HepG2 (cell line): ENCODE measurements at regions not wholly inside any gene's neighbourhood (a gene's known extent, or its start where the extent isn't known, plus 50 kb on each side); places are given as distances from the start of the nearest gene placed in this dataset.

Experiments used
- BRCA1 ChIP-seq: sonication (generic); formaldehyde crosslinking; IDR thresholded peaks from 2 replicates; pipeline ENCODE4 v1.4.0; 2020; ENCODE audit warnings: missing genetic modification reagents
- CREBL2 ChIP-seq: sonication (generic); formaldehyde crosslinking; IDR thresholded peaks from 2 replicates; pipeline ENCODE4 v1.8.1; 2023; ENCODE audit warnings: missing genetic modification reagents, mild to moderate bottlenecking, borderline replicate concordance
- DDIT3 ChIP-seq: sonication (generic); formaldehyde crosslinking; IDR thresholded peaks from 2 replicates; pipeline ENCODE4 v1.4.0; 2020; ENCODE audit warnings: mild to moderate bottlenecking, missing genetic modification reagents
- ELF1 ChIP-seq: sonication (generic); formaldehyde crosslinking; IDR thresholded peaks from 2 replicates; pipeline ENCODE4 v1.4.0; 2020; ENCODE audit warnings: missing genetic modification reagents
- ELF4 ChIP-seq: sonication (generic); formaldehyde crosslinking; IDR thresholded peaks from 2 replicates; pipeline ENCODE4 v1.5.0; 2020; ENCODE audit warnings: missing genetic modification reagents, mild to moderate bottlenecking, moderate library complexity, borderline replicate concordance
- FOXJ3 ChIP-seq: sonication (generic); formaldehyde crosslinking; IDR thresholded peaks from 2 replicates; pipeline ENCODE4 v1.4.0; 2020; ENCODE audit warnings: missing genetic modification reagents, mild to moderate bottlenecking, borderline replicate concordance
- GFI1 ChIP-seq: sonication (generic); formaldehyde crosslinking; IDR thresholded peaks from 2 replicates; pipeline ENCODE4 v1.5.0; 2020; ENCODE audit warnings: missing genetic modification reagents, mild to moderate bottlenecking, borderline replicate concordance
- KDM1A ChIP-seq: IDR thresholded peaks from 2 replicates; pipeline ENCODE4 v1.6.1; 2016; ENCODE audit warnings: missing compliant biosample characterization
- LRRFIP1 ChIP-seq: sonication (generic); formaldehyde crosslinking; conservative IDR thresholded peaks from 2 replicates; pipeline ENCODE4 v1.4.0; 2020; ENCODE audit warnings: missing genetic modification reagents
- MLXIP ChIP-seq: sonication (generic); formaldehyde crosslinking; IDR thresholded peaks from 2 replicates; pipeline ENCODE4 v1.9.0; 2021; ENCODE audit warnings: missing genetic modification reagents, borderline replicate concordance
- NCOA2 ChIP-seq: sonication (generic); formaldehyde crosslinking; IDR thresholded peaks from 2 replicates; pipeline ENCODE4 v1.8.0; 2022; ENCODE audit warnings: inconsistent platforms
- PLSCR1 ChIP-seq: sonication (generic); formaldehyde crosslinking; IDR thresholded peaks from 2 replicates; pipeline ENCODE4 v1.5.0; 2020; ENCODE audit warnings: missing genetic modification reagents, mild to moderate bottlenecking, borderline replicate concordance
- POLR2AphosphoS5 ChIP-seq: IDR thresholded peaks from 2 replicates; pipeline ENCODE4 v1.6.1; 2012; ENCODE audit warnings: low read depth, low read length
- SATB2 ChIP-seq: sonication (generic); formaldehyde crosslinking; IDR thresholded peaks from 2 replicates; pipeline ENCODE4 v1.5.0; 2020; ENCODE audit warnings: missing genetic modification reagents
- SIN3B ChIP-seq: fragments of 150-350 bp; IDR thresholded peaks from 2 replicates; pipeline ENCODE4 v1.6.1; 2014; ENCODE audit warnings: low read length
- TCF12 ChIP-seq, 2 experiments: fragments of 450-650 bp in 1 of 2; sonication (generic) in 1 of 2; formaldehyde crosslinking in 1 of 2; IDR thresholded peaks; 2 replicates each; pipeline versions ENCODE4 v1.6.1 to v1.8.0; 2017 to 2022; ENCODE audit warnings: antibody characterized with exemption in 1 of 2, mild to moderate bottlenecking in 1 of 2, missing genetic modification reagents in 1 of 2, moderate library complexity in 1 of 2
- WIZ ChIP-seq: sonication (generic); formaldehyde crosslinking; IDR thresholded peaks from 2 replicates; pipeline ENCODE4 v1.5.1; 2020; ENCODE audit warnings: mild to moderate bottlenecking, missing genetic modification reagents
- ZBTB21 ChIP-seq: sonication (generic); formaldehyde crosslinking; IDR thresholded peaks from 2 replicates; pipeline ENCODE4 v1.4.0; 2020; ENCODE audit warnings: missing genetic modification reagents
- ZNF264 ChIP-seq: sonication (generic); formaldehyde crosslinking; IDR thresholded peaks from 2 replicates; pipeline ENCODE4 v1.4.0; 2020; ENCODE audit warnings: missing genetic modification reagents
- ZNF510 ChIP-seq: sonication (generic); formaldehyde crosslinking; IDR thresholded peaks from 2 replicates; pipeline ENCODE4 v1.4.0; 2020; ENCODE audit warnings: low read depth, mild to moderate bottlenecking, missing genetic modification reagents
- ZNF557 ChIP-seq: sonication (generic); formaldehyde crosslinking; IDR thresholded peaks from 2 replicates; pipeline ENCODE4 v1.4.0; 2020; ENCODE audit warnings: missing genetic modification reagents
- ZNF652 ChIP-seq: IDR thresholded peaks from 2 replicates; pipeline ENCODE4 v1.6.1; 2016; ENCODE audit warnings: low read depth, borderline replicate concordance
- ZNF792 ChIP-seq: IDR thresholded peaks from 2 replicates; pipeline ENCODE4 v1.6.1; 2016
- ZSCAN21 ChIP-seq: sonication (generic); formaldehyde crosslinking; IDR thresholded peaks from 2 replicates; pipeline ENCODE4 v1.8.0; 2022; ENCODE audit warnings: mild to moderate bottlenecking, missing genetic modification reagents, moderate library complexity, borderline replicate concordance

GRCh38 chr2:8574196-8575037 is 107.4 kb upstream of the ID2 start (continued):
- TF ChIP-seq LRRFIP1 (CRISPR knock-in tag) = no peak
- TF ChIP-seq ZNF510 (CRISPR knock-in tag) = peak; percentile 46; the same call in 1 of the 2 replicates
- peak; percentile 91 for TF ChIP-seq GFI1 (CRISPR knock-in tag)
- TF ChIP-seq WIZ (CRISPR knock-in tag) = peak; percentile 32; the same call in 1 of the 2 replicates
- no peak; the same call in 1 of the 2 replicates for TF ChIP-seq ZNF264 (CRISPR knock-in tag)
- TF ChIP-seq DDIT3 (CRISPR knock-in tag) = no peak
- TF ChIP-seq MLXIP = no peak
- TF ChIP-seq TCF12 (IDR thresholded peaks at IDR 0.05) = no peak
- peak; percentile 95 for TF ChIP-seq TCF12 (CRISPR knock-in tag; IDR thresholded peaks at IDR 0.05)
- peak; percentile 69; the same call in 1 of the 2 replicates for TF ChIP-seq ZNF792 (CRISPR knock-in tag)
- no peak; the same call in none of the 2 replicates for TF ChIP-seq POLR2AphosphoS5
- 0 out of 2 replicates have a peak, but pooled peaks have one; percentile 16 for TF ChIP-seq ZNF557
- TF ChIP-seq ZSCAN21 = peak; percentile 92
- TF ChIP-seq BRCA1 (CRISPR knock-in tag) = no peak
- peak; percentile 28 for TF ChIP-seq FOXJ3 (CRISPR knock-in tag)
- TF ChIP-seq ZBTB21 (CRISPR knock-in tag) = no peak
- TF ChIP-seq ELF4 (CRISPR knock-in tag) = no peak; the same call in 1 of the 2 replicates
- no peak for TF ChIP-seq SIN3B
- TF ChIP-seq CREBL2 (CRISPR knock-in tag) = no peak
- no peak for TF ChIP-seq ZNF652 (CRISPR knock-in tag)
- TF ChIP-seq KDM1A (CRISPR knock-in tag) = 0 out of 2 replicates have a peak, but pooled peaks have one; percentile 3
- TF ChIP-seq ELF1 (CRISPR knock-in tag) = no peak
- 0 out of 2 replicates have a peak, but pooled peaks have one; percentile 36 for TF ChIP-seq PLSCR1
- TF ChIP-seq SATB2 = no peak
- TF ChIP-seq NCOA2 (CRISPR knock-in tag) = peak; percentile 59
